Gastroesophageal sphincter (tissue), 3 donors: ENCODE measurements at regions not wholly inside any gene's neighbourhood (a gene's known extent, or its start where the extent isn't known, plus 50 kb on each side); places are given as distances from the start of the nearest gene placed in this dataset.

Experiments used
- POLR2A ChIP-seq, 2 donors: fragments of 450-650 bp; IDR thresholded peaks; one replicate each; pipeline ENCODE4 v1.6.1; 2017; ENCODE audit warnings: antibody characterized with exemption in 2 of 2, mild to moderate bottlenecking in 2 of 2, moderate library complexity in 1 of 2
- POLR2AphosphoS5 ChIP-seq: sonication (generic); formaldehyde crosslinking; IDR thresholded peaks from one replicate; pipeline ENCODE4 v1.6.1; 2017; ENCODE audit warnings: antibody characterized with exemption
- TF ChIP-seq, protein P1 (sequence below), 4 experiments: fragments of 200-600 bp in 2 of 4; fragments of 450-650 bp in 2 of 4; sonication (generic) in 1 of 4; IDR thresholded peaks; one replicate each; pipeline ENCODE4 v1.5.1; 2017 to 2019; ENCODE audit warnings: antibody characterized with exemption in 4 of 4, mild to moderate bottlenecking in 2 of 4, moderate library complexity in 2 of 4

DNA sequence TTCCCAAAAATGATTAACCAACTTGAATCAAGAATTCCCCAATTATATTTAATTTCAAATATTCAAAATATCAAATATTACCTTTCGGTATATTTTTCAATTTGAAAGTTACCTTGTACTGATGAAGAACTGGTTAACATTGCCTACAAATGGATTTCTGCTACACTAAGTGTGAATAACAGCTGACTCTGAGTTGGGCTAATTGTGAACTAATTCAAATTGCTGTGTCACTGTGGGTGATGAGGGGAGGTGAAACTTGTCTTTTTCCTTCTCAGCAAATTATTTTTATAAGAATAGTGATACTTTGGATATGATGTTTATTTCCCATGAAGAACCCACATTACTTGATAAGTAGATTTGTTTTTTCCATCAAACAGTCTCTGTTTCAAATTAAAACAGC is 103.4 kb upstream of the RPS23 start:
- no peak for TF ChIP-seq POLR2A (IDR thresholded peaks at IDR 0.05)
- TF ChIP-seq, protein P1, sequence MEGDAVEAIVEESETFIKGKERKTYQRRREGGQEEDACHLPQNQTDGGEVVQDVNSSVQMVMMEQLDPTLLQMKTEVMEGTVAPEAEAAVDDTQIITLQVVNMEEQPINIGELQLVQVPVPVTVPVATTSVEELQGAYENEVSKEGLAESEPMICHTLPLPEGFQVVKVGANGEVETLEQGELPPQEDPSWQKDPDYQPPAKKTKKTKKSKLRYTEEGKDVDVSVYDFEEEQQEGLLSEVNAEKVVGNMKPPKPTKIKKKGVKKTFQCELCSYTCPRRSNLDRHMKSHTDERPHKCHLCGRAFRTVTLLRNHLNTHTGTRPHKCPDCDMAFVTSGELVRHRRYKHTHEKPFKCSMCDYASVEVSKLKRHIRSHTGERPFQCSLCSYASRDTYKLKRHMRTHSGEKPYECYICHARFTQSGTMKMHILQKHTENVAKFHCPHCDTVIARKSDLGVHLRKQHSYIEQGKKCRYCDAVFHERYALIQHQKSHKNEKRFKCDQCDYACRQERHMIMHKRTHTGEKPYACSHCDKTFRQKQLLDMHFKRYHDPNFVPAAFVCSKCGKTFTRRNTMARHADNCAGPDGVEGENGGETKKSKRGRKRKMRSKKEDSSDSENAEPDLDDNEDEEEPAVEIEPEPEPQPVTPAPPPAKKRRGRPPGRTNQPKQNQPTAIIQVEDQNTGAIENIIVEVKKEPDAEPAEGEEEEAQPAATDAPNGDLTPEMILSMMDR (IDR thresholded peaks at IDR 0.05) = no peak
- no peak for TF ChIP-seq POLR2AphosphoS5
